HL-60 (cell line): ENCODE measurements at regions not wholly inside any gene's neighbourhood (a gene's known extent, or its start where the extent isn't known, plus 50 kb on each side); places are given as distances from the start of the nearest gene placed in this dataset.

Experiments
- DNase-seq, 2 experiments: peaks; one replicate each; pipeline ENCODE4 v3.0.0-alpha.2; 2010 to 2020; ENCODE audit warnings: low read depth in 1 of 2, low spot score in 1 of 2
- H3K27ac ChIP-seq: fragments of 250-450 bp; sonication (Bioruptor Pico); replicated peaks from 2 replicates; pipeline ENCODE4 v1.5.1; 2020; ENCODE audit warnings: mild to moderate bottlenecking, moderate library complexity
- H3K27me3 ChIP-seq: fragments of 250-450 bp; sonication (Bioruptor Pico); 2 replicates; pipeline ENCODE4 v1.5.1; 2021; ENCODE audit warnings: mild to moderate bottlenecking, moderate library complexity; ENCODE audit not compliant: insufficient read depth, poor library complexity, severe bottlenecking
- H3K4me3 ChIP-seq: replicated peaks from 2 replicates; pipeline ENCODE4 v1.5.1; 2011; ENCODE audit warnings: mild to moderate bottlenecking, control low read depth, low read length; ENCODE audit not compliant: insufficient read depth
- CTCF ChIP-seq: IDR thresholded peaks from one replicate; pipeline ENCODE4 v1.5.1; 2011; ENCODE audit warnings: low read length, control low read depth, inconsistent platforms; ENCODE audit not compliant: insufficient read depth
- GABPA ChIP-seq: IDR thresholded peaks from 2 replicates; pipeline ENCODE4 v1.6.1; 2012; ENCODE audit warnings: low read depth
- POLR2AphosphoS5 ChIP-seq: IDR thresholded peaks from 2 replicates; pipeline ENCODE4 v1.6.1; 2012; ENCODE audit warnings: low read depth
- REST ChIP-seq: IDR thresholded peaks from 2 replicates; pipeline ENCODE4 v1.6.1; 2012; ENCODE audit warnings: low read depth; ENCODE audit not compliant: insufficient replicate concordance
- SPI1 ChIP-seq: IDR thresholded peaks from 2 replicates; pipeline ENCODE4 v1.6.1; 2012; ENCODE audit warnings: low read depth, mild to moderate bottlenecking, borderline replicate concordance

GRCh38 chr1:30229960-30230359 is 493.4 kb downstream of the MATN1 start:
- Histone ChIP-seq H3K27me3 (no peaks in the 10 kb centered on the region), H3K27ac (no peak overlapping the region), H3K4me3 (no peak overlapping the region)
- no peak for TF ChIP-seq GABPA
- TF ChIP-seq REST = no peak
- no peak for TF ChIP-seq POLR2AphosphoS5
- TF ChIP-seq SPI1 = no peak
- TF ChIP-seq CTCF = no peak
- no peak for DNase-seq

GRCh38 chr1:30229557-30229956 is 493.8 kb downstream of the MATN1 start:
- no peaks in the 10 kb centered on the region for H3K27me3 ChIP-seq
- no peak overlapping the region for H3K27ac ChIP-seq
- DNase-seq = no peak
- no peak for TF ChIP-seq GABPA
- no peak for TF ChIP-seq POLR2AphosphoS5
- TF ChIP-seq REST = no peak
- TF ChIP-seq CTCF = no peak
- TF ChIP-seq SPI1 = no peak
- no peak overlapping the region for H3K4me3 ChIP-seq

- Histone ChIP-seq H3K27me3 (no peaks in the 10 kb centered on the region), H3K4me3 (no peak overlapping the region), H3K27ac (no peak overlapping the region)
- no peak for DNase-seq
- no peak for TF ChIP-seq CTCF
- TF ChIP-seq SPI1 = no peak
- TF ChIP-seq POLR2AphosphoS5 = no peak
- no peak for TF ChIP-seq GABPA
- TF ChIP-seq REST = no peak
These were observed 496.7 kb downstream of the MATN1 start for GRCh38 chr1:30226648-30227047.
